ENCODE measurements at regions not wholly inside any gene's neighbourhood (a gene's known extent, or its start where the extent isn't known, plus 50 kb on each side); places are given as distances from the start of the nearest gene placed in this dataset.

DNA sequence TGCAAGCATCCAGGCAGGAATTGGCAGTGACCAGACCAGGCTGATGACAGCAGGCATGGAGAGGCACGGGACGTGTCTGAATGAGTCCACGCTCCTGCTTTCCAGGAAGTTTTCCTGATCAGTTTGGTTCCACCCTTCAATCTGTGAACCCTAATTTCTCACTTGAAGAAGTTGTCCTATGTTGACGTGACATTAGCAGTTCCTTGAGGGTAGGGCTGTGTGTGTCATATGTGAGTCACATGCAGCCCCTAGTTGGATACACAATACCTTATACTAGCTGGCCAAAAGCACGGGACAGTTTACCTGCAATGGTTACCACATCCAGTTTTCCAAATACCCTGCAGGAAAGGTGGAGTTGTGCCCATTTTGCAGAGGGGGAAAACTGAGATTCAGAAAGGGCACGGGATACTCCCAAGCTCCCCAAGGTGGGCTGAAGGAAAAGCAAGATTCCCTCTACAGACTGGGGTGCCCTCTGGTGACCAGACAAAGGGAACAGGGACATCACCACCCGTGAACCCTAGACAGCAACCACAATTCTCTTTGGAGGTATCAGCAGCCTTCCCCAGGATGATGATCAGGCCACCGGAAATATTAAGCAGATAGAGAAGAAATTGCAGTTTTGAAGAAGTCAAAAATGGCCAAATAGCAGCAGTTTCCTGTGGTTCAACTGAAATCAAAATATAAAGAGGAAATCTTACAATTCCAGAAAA lies 194.5 kb downstream of the PHETA1 start:
- no peak for DNase-seq (ENCODE audit: low spot score)

DNA sequence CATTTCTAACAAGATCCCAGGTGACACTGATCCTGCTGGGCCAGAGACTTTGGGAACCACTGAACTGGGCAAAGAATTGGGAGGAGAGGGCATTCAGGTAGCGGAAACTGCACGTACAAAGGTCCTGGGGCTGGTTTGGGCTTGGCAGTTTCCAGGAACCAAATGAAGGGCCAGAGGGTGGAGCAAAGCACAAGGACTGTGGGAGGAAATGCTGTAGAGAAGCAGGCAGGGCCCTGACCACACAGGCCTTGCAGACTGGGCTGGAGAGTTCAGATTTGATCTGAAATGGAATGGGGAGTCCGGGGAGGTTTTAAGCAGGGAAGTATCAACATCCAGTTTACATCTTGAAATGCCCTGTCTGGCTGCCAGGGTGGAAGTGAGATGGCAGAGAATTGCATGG lies 195.1 kb downstream of the PHETA1 start:
- DNase-seq (ENCODE audit: low spot score): no peak

DNA sequence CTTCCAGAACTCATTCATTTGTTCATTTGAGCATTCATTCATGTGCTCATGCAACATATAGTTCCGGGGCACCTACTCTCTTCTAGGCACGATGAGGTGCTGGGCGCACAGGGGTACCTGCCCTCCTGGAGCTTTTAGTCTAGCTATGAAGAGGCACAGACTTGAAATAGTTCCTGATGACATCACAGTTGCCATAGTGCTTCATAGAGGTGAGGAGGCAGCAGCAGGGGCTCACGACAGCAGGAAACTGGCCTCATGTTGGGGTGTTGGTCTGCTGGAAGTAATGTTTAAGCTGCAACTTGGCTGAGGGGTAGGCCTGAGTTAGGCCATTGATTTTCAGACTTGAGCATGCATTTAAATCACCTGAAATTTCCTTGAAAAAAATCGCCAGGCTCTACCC lies 195.5 kb downstream of the PHETA1 start:
- no peak for DNase-seq (ENCODE audit: low spot score)

DNA sequence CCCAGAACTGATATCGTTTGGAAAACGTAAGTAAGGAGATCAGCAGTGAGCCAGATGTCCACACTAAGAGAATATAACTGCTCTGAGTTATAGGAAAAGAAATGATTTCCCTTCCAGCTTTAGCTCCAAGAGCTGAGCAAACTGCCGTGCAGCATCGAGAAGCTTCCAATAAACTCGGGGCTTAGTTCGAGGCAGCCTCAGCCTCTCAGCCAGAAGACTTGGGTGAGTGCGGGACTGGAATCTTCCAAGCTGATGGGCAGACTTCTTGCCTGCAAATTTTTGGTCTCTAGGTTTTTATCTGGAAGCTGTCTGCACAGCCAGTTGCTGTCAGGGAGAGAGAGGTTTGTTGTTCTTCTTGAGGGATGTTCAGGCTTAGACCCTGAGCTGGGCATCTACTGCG lies 196.1 kb downstream of the PHETA1 start:
- no peak for DNase-seq (ENCODE audit: low spot score)

DNA sequence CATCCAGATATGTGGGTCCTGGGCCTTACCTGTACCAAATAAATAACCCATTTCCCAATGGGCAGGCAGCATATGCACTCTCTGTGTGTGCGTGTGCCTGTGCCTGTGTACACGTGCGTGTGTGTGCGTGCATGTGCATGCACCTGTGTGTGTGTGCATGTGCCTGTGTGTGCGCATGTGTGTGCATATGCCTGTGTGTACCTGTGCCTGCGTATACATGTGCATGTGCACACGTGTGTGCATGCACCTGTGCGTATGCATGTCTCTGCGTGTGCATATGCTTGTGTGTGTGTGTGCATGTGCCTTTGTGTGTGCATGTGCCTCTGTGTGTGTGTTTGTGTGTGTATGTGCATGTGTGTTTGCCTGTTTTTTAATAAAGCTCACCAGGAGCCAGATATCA lies 197.1 kb downstream of the PHETA1 start:
- no peak for DNase-seq (ENCODE audit: low spot score)

DNA sequence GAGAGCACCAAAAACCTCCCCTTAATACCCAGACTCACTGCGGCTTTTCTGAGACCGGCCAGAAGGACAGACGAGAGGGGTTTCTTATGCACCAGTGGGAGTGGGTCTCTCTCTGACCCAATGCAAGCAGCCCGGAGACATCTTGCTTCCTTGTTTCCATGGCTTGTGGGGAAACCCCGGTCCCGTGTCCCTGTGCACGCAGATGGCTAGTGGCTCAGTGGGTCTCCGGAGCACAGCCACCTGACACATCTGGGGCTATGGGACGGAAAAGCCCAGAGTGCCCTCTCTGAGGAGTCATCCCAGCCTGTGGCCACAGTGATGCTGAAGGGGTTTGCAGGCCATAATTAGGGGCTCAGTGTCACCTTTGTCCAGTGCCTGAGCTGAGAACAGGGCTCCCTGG lies 197.6 kb downstream of the PHETA1 start:
- no peak for DNase-seq (ENCODE audit: low spot score)

DNA sequence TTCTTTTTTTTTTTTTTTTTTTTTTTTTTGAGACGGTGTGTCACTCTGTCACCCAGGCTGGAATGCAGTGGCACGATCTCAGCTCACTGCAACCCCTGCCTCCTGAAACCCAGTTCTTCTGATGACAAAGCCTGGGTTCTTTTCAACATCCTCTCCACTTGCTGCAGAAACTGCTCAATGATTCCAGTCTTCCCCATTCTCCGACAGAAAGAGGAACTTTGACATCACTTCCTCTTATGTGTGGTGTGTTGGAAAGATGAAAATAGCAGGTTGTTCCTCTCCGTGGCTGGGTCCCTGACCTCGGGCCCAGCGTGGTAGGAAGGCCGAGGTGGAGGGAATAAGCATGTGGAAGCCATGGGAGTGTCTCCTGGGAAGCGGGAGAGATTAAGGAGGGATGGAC lies 198.4 kb downstream of the PHETA1 start:
- DNase-seq (ENCODE audit: low spot score): no peak

DNA sequence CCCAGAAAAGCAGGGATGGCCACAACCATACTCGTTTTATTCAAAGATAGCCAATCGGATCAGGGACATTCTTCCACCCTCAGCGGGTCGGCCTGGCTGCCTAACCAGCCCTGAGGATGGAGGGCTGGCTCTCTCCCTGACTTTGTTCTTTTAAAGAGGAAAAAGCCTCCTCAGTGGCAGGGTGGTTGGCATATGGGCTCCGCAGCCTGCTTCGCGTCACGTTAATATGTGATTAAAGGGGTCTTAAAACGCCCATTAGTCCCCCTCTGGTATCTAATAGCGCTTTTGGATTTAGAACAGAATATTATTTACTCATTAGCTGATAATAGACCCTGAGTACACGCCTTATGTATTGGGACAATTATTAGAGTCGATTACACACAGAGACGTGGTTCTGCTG lies 199.4 kb downstream of the PHETA1 start:
- DNase-seq (ENCODE audit: low spot score): no peak

DNA sequence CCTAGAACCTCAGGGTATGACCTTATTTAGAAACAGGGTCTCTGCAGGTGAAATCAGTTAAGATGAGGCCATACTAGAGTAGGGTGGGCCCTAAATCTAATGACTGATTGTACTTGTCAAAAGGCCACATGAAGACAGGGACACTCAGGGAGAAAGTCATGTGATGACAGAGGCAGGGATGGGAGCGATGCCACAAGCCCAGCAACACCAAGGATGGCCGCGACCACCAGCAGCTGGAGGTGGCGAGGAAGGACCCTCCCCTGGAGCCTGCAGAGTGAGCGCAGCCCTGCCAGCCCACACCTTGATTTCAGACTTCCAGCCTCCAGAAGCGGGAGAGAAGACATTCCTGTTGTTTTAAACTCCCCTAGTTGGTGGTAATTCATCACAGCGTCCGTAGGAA lies 199.9 kb downstream of the PHETA1 start:
- no peak for DNase-seq (ENCODE audit: low spot score)

DNA sequence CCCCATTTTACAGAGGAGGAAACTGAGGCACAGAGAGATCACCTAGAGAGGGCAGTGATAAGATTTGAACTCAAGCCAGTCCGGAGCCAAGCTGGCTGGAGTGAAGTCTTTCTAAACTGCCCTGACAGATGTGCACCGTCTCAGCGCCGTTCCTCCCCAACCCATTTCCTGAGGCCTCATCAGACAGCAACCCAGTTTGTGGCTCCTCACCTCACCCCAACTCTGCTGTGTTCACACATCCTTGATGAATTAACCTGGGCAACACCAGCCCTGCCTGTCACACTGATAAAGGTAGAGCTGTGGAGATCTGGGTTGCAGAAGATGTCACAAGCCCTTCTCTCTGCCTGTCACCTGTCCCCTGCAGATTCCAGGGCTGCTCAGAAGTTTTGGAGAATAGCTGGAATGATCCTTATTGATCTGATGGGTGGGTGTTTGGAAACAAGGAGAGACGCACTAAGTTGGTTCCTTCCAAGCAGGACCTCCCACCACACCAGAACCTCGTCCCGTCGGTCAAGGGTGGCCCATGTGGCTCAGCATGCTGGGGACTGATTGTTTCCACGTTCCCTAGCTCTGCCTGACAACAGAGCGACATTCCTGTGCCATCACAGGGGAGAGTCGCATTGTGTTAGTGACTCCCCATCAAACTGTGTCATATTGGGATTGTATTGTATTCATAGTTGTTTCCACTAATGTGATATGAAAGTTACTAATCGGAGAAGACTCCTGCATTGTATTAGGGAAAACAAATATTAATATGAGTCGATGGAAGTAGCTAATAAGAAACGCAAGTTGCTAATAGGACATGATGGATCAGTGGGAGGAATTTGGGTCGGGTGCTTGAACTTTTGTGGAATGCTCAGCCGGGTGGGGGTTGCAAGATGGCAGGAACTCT lies 200.6 kb downstream of the PHETA1 start:
- no peak for DNase-seq (ENCODE audit: low spot score)

DNA sequence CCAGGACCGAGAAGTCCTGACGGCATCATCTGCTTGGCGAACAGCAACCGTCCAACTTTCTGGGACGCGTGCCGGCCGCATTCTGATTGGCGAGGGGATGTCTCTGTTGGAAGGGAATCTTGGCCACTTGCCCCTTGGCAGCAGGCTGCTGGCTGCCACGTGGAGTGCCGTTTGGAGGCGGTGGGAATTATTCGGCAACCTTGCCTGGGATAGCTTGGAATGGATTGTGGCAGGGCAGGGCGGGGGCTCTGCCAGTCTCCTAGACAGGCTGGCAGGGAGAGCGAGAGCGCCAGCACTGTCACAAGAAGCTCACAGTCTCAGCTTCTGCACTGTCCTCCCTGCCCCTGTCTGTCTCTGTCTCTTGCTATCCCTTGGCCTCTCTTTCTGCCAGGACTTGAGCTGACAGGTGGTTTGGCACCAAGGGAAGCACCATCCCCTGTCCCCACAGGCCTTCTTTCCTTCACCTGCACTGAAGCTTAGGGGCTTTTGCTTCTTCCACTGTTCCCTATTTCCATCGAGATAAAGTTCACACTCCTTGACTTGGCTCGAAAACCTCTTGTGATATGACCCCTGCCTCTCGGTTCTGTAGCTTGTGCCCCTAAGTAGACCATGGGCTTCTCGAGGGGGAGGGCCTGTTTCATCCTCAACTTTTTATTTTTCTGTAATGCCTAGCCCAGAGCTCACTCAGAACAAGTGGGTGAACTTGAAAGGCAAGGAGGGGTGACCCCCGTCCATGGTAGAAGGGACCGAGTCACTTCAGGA lies 201.9 kb downstream of the PHETA1 start:
- no peak for DNase-seq (ENCODE audit: low spot score)

DNA sequence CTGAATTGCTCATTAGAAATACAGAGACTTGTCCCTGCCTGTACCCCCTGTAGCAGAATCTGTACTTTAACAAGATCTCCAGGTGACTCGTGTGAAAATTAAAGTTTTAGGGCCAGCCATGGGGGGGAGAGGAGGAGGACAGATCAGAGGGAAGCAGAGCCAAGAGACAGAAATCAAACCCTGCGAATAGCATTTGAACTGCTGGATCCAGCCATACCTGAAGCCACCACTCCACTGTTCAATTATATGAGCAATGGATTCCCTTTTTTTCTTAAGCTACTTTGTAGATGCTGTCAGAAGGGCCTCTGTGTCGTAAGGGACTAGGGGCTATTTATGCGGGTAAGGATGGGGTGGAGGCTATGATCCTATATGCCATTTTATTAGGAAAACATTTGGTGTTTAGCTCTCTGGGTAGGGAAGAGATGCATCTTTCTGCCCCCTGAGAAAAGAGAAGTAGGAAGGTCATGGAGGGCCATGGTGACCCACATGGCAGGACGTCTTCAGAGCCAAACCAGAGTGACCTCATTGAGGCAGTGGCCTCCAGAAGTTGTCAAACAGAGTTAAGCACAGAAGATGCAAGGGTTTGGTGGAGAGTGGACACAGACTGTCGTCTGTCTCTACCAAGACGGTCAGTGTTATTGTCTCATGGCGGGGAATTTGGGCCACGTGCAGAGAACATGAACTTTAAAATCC lies 203.9 kb downstream of the PHETA1 start:
- no peak for DNase-seq (ENCODE audit: low spot score)

DNA sequence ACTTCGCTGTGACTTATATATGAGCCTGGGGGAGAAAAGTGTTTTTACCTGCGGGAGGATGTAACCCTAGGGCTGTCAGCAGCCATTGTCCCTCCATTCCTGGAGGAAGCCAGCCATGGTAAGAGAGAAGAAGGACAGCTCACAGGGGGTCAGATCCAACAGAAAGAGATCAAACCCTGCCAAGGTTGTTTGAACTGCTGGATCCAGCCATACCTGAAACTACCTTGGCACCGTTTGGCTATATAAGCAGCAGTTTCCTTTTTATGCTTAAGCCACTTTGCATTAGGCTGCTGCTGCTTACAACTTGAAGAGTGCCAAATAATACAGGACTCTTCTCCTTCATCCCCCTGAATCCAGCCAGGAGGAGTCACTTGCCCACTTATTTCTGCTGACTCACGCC lies 205.5 kb downstream of the PHETA1 start:
- DNase-seq (ENCODE audit: low spot score): no peak

DNA sequence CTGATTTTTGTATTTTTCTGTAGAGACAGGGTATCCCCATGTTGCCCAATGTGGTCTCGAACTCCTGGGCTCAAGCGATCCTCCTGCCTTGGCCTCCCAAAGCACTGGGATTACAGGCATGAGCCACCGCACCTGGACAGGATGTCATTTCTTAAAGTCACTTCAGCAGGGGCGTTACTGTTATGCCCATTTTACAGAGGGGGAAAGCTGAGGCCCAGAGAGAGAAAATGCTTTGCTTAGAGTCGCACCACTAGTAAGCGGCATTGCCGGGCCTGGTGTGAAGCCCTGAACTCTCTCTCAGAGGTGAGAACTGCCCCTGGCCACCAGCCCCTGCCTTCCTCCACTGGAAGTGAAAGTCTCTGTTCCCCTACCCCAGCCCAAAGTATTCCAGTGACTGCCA lies 207.0 kb downstream of the PHETA1 start:
- no peak for DNase-seq (ENCODE audit: low spot score)

DNA sequence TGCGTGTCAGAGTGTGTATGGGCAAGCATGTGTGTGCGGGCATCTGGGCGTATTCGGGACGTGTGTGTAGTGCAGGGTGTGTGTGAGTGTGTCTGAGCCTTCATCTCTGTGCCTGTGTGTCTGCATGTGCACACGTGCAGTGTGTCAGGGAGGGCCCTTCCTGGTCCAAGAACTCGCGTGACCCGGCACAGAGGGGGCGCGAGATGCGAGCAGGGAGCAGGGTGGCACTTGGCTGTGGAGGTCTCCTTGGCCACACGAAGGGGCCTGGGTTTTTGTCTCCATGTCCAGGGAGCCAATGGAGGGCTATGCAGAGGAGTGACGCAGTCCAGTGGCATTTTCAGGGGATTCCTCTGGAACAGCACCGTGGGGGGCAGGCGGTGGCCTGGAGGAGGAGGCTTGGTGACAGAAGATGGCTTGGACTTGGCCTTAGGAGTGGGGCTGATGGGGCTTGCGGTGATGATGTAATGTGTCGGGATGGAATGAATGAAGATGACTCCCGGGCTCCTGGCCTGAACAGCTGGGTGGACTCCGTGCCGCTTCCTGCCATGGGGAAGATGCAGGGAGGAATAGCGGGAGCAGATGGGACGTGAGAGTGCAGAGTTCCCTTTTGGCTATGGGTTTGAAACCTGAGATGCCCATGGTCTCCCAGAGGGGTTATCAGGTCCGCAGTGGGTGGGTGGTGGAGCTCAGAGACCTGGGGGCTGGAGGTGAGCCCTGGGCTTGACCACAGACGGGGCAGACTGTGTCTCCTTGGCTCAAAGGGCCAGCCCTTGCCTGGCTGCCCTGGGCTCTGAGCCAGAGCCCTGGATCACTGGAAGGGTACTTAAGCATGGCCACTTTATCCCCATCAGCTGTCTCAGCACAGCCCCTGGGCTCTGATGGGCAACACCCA lies 208.3 kb downstream of the PHETA1 start:
- no peak for DNase-seq (ENCODE audit: low spot score)

DNA sequence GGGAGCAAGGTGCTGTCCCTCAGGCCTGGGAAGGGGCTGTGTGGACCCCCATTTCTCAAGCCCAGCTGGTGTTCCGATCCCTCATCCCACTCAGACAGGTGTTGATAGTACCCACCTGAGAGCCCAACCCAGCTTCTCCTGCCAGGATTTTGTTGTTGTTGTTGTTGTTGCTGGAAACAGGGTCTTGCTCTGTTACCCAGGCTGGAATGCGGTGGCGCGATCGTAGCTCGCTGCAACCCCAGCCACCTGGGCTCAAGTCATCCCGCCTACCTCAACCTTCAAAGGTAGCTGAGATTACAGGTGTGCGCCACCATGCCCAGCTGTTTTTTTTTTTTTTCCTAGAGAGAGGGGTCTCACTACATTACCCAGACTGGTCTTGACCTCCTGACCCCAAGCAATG lies 209.9 kb downstream of the PHETA1 start:
- no peak for DNase-seq (ENCODE audit: low spot score)

DNA sequence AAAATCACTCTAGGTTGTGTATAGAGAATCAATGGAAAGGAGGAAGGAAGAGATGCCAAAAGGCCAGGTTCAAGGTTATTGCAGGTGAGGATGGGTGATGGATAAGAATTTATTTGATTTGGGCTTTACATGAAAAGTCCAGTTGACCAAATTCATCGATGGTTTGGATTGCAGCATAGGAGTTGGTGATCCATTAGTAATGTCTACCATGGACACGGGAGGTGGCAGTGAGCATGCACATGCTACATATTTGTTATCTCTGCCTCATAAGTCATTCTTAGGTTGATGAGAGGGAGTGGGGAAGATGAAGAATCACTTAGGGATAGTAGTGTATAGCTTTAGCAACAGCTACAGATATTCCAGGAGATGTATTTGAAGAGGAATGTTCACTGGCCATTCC lies 211.4 kb downstream of the PHETA1 start:
- no peak for DNase-seq (ENCODE audit: low spot score)

DNA sequence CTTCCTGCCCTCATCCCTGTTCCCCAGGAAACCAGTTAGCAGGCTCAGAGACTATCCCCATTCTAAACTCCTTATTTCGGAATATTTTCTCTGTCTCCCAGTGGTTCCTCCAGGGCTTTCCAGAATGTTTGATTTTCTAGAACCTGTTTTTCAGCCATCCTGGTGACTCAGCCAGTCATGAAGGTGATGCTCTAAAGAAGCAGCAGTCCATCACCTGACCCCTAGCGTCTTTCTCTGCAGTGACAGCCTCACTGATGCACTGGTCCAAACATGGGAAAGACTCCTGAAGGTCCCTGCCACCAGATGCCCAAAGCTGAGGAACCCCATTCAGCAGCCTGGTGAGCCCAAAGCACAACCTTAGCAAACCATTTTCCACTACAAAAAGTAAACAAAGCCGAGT lies 212.6 kb downstream of the PHETA1 start:
- no peak for DNase-seq (ENCODE audit: low spot score)

DNA sequence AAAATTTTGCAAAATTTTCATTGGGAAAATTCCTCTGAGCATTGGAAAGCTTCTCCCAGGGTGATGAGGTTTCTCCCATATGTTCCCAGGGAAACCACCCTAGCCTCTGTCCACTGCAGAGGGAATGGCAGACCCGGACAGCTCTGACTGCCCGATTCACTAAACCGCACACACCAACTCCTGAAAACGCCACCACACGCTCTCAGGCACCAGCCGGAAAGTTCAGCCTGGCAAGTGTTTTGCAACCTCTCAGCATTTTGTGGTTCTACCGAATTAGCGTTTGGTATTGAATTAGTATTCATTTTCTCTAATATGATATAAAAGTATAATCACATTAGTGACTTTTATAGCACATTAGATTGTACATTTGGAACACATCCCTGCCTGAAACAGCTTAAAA lies 213.4 kb downstream of the PHETA1 start:
- DNase-seq (ENCODE audit: low spot score): no peak

DNA sequence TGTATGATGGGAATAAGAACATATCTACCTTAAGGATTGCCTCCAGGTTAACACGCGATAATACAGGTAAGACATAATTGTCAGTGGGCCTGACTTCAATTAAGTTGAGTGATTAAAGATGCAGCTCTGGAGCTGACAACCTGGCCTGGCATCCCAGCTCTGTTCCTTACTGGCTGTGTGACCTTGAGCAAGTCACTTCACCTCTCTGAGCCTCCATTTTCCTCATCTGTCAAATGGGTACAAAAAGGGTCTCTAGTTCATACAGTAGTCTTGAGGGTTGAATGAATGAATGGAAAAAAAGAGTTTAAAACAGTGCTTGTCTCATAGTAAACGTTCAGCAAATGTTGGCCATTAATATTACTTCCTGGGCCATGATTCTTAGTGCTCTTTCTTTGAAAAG lies 213.9 kb downstream of the PHETA1 start:
- DNase-seq (ENCODE audit: low spot score): no peak

DNA sequence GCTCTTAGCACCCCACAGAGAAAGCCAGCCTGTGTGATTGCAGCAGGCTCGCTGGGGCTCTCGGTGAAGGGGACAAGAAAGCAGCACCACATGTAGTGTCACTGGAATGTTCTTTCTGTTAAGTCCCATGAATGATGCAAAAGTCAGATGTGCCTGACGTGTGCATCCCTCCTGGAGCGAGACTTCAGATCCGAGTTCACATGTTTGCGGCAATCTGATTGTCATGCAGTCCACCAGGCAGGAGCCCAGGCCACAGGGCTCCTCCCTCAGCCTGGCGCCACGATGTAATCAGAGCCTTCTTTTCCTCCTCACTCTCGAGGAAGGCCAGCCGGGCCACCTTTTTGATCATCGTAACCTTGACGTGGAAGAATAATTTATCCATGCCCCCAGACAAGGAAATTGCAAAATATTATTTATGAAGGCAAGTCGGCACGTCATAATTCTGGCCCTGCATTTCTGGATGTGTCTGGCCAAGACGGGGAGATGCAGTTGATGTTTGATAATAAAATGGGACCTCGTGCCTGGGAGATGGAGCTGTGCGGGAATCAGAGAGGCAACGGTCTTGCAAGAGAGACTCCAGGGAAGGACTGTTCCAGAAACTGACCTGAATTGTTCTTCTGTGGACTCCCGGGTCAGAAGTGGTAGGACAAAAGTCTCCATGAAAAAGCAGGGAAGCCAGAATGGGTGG lies 214.6 kb downstream of the PHETA1 start:
- no peak for DNase-seq (ENCODE audit: low spot score)

Measured in AG08395 (cell line).